Thyroid gland (tissue), 4 donors: ENCODE measurements at regions not wholly inside any gene's neighbourhood (a gene's known extent, or its start where the extent isn't known, plus 50 kb on each side); places are given as distances from the start of the nearest gene placed in this dataset.

Source experiments
- DNase-seq, 2 donors: peaks; one replicate each; pipeline ENCODE4 v3.0.0-alpha.2; 2019
- H3K27ac ChIP-seq, 3 donors: fragments of 200-600 bp; sonication (generic); 1 replicate in 2 of 3; 2 replicates in 1 of 3; pipeline ENCODE4 v1.5.1; 2016 to 2019; ENCODE audit warnings: mild to moderate bottlenecking in 1 of 3, moderate library complexity in 1 of 3
- H3K27me3 ChIP-seq: fragments of 200-600 bp; sonication (generic); one replicate; pipeline ENCODE4 v1.5.1; 2019
- H3K36me3 ChIP-seq, 2 donors: fragments of 200-600 bp; sonication (generic); one replicate each; pipeline ENCODE4 v1.5.1; 2016 to 2019
- H3K4me1 ChIP-seq, 2 donors: fragments of 200-600 bp; sonication (generic); one replicate each; pipeline ENCODE4 v1.5.1; 2017 to 2019
- H3K4me3 ChIP-seq, 3 donors: fragments of 200-600 bp; sonication (generic); replicated peaks in 1 of 3; 1 replicate in 2 of 3; 2 replicates in 1 of 3; pipeline ENCODE4 v1.5.1; 2016; ENCODE audit warnings: mild to moderate bottlenecking in 1 of 3
- H3K9me3 ChIP-seq: fragments of 200-600 bp; sonication (generic); one replicate; pipeline ENCODE4 v1.5.1; 2017
- POLR2A ChIP-seq, 2 donors: fragments of 450-650 bp; IDR thresholded peaks; one replicate each; pipeline ENCODE4 v1.6.1; 2017; ENCODE audit warnings: antibody characterized with exemption in 2 of 2, mild to moderate bottlenecking in 2 of 2, moderate library complexity in 1 of 2
- WGBS, 2 donors: methylation state at CpG; one replicate each; pipeline ENCODE4 v1.1.5; 2017; 5-methylcytosine and 5-hydroxymethylcytosine counted together
- intact Hi-C: fragments of 100-400 bp; cut with DNase I; formaldehyde crosslinking; loops from one replicate; pipeline ENCODE4 v1.15.1; 2023
- TF ChIP-seq, protein P1 (sequence below), 6 experiments: fragments of 200-600 bp in 3 of 6; fragments of 450-650 bp in 3 of 6; sonication (generic) in 3 of 6; IDR thresholded peaks; one replicate each; pipeline ENCODE4 v1.5.1; 2016 to 2019; ENCODE audit warnings: antibody characterized with exemption in 6 of 6, mild to moderate bottlenecking in 2 of 6, inconsistent platforms in 1 of 6, moderate library complexity in 1 of 6

DNA sequence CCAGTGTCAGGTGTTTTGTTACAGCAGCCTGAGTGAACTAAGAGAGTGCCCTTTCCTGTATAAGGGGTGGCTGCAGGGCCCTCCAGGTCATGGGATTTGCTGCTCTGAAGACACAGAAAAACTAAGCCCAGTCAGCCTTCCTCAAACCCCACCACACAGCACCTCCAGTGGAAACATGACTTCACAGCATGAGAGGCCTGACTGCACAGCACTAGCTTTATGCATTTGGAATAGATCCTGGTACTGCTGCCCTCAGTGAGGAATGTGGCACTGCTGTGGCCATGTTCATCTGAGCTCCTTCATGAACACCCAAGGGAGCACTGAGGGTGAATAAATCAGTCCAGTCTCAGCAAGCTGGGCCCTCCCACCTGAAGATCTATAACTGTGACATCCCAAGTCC is 296.1 kb upstream of the FOXQ1 start:
- Histone ChIP-seq H3K4me1 (no peaks in the 10 kb centered on the region), H3K27ac (no peak overlapping the region), H3K4me3 (no peak overlapping the region), H3K9me3 (no peaks in the 10 kb centered on the region), H3K27me3 (no peaks in the 10 kb centered on the region), H3K36me3 (no peaks in the 10 kb centered on the region)
- TF ChIP-seq, protein P1, sequence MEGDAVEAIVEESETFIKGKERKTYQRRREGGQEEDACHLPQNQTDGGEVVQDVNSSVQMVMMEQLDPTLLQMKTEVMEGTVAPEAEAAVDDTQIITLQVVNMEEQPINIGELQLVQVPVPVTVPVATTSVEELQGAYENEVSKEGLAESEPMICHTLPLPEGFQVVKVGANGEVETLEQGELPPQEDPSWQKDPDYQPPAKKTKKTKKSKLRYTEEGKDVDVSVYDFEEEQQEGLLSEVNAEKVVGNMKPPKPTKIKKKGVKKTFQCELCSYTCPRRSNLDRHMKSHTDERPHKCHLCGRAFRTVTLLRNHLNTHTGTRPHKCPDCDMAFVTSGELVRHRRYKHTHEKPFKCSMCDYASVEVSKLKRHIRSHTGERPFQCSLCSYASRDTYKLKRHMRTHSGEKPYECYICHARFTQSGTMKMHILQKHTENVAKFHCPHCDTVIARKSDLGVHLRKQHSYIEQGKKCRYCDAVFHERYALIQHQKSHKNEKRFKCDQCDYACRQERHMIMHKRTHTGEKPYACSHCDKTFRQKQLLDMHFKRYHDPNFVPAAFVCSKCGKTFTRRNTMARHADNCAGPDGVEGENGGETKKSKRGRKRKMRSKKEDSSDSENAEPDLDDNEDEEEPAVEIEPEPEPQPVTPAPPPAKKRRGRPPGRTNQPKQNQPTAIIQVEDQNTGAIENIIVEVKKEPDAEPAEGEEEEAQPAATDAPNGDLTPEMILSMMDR (IDR thresholded peaks at IDR 0.05) = peak in 2 of 6 experiments; percentile 4 to 15
- no peak for TF ChIP-seq POLR2A (IDR thresholded peaks at IDR 0.05)
- DNase-seq = peak; percentile 14 to 37
- intact Hi-C loops = no loop called here

DNA sequence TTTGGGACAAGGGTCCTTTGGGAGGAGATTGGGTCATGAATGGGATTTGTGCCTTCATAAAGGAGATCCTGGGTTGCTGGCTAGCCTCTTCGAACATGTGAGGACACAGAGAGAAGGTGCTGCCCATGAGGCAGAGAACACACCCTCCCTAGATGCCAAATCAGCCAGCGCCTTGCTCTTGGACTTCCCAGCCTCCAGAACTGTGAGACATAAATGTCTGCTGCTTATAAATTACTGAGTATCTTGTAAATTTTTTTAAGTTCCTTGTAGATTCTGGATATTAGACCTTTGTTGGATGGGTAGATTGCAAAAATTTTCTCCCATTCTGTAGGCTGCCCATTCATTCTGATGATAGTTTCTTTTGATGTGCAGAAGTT is 297.5 kb upstream of the FOXQ1 start:
- Histone ChIP-seq H3K27me3 (no peaks in the 10 kb centered on the region), H3K9me3 (no peaks in the 10 kb centered on the region), H3K27ac (no peak overlapping the region), H3K4me3 (no peak overlapping the region), H3K4me1 (no peaks in the 10 kb centered on the region), H3K36me3 (no peaks in the 10 kb centered on the region)
- no peak for DNase-seq
- intact Hi-C loops = no loop called here
- WGBS, 2 donors = 48 to 68% methylated on average over 2 of the region's 2 CpGs
- no peak for TF ChIP-seq POLR2A (IDR thresholded peaks at IDR 0.05)
- TF ChIP-seq, protein P1 (IDR thresholded peaks at IDR 0.05) = no peak

DNA sequence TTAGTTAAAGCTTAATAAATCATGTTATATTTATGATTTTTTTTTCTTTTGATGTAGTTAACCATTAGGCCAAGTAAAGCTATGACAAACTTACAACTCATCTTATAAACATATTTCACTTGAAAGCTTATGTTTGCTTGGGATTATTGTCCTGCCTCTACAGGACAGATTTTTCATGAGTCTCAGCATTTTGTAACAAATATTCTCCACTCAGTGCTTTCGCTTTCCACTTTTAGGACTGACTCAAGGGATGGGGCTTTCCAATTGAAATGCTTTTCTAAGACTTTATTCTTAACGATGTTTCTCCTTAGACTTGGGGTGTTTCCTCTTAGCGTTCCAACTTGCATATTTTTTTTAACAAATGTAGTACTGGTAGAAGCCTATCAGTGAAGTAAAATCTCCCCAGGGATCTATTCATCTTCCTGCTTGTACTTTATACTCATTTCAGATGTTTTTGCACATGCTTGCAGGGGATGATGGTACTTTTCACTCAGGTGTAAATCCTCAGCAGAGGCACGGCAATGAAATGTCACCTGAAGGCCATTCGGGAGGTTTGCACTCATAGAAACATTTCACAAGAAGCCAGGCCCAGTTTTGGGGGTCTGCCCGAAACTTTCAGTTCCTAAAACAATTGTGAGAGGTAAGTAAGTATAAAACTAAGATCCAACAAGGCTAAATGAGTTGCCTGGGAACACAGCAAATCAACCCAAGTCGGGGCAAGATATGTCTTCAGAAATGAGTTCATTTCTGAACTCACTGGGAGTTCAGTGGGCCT is 298.1 kb upstream of the FOXQ1 start:
- no peak overlapping the region for H3K4me3 ChIP-seq
- no peaks in the 10 kb centered on the region for H3K27me3 ChIP-seq
- 78 to 93% methylated on average over 7 of the region's 7 CpGs for WGBS, 2 donors
- H3K4me1 ChIP-seq = no peaks in the 10 kb centered on the region
- no peaks in the 10 kb centered on the region for H3K36me3 ChIP-seq
- H3K27ac ChIP-seq = no peak overlapping the region
- H3K9me3 ChIP-seq = no peaks in the 10 kb centered on the region
- TF ChIP-seq, protein P1 (IDR thresholded peaks at IDR 0.05) = no peak
- no peak for TF ChIP-seq POLR2A (IDR thresholded peaks at IDR 0.05)
- no peak for DNase-seq
- intact Hi-C loops = no loop called here

DNA sequence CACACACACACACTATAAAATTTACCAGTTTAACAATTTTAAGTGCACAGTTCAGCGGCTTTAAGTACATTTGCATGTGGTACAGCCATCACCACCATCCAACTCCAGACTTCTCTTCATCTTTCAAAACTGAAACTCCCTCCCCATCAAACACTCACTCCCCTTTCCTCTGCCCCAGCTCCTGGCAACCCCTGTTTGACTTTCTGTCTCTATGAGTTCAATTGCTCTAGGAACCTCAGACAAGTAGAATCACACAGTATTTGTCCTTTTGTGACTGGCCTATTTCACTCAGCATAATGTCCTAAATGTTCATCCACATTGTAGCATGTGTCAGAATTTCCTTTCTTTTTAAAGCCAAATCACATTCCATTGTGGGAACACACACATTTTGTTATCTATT is 302.8 kb upstream of the FOXQ1 start:
- no peak overlapping the region for H3K4me3 ChIP-seq
- no peaks in the 10 kb centered on the region for H3K27me3 ChIP-seq
- no peaks in the 10 kb centered on the region for H3K36me3 ChIP-seq
- 88 to 94% methylated on average over 1 of the region's 1 CpG for WGBS, 2 donors
- no peak for TF ChIP-seq POLR2A (IDR thresholded peaks at IDR 0.05)
- TF ChIP-seq, protein P1 (IDR thresholded peaks at IDR 0.05) = no peak
- no peak overlapping the region for H3K27ac ChIP-seq
- intact Hi-C loops = no loop called here
- no peaks in the 10 kb centered on the region for H3K4me1 ChIP-seq
- H3K9me3 ChIP-seq = no peaks in the 10 kb centered on the region
- DNase-seq = no peak

DNA sequence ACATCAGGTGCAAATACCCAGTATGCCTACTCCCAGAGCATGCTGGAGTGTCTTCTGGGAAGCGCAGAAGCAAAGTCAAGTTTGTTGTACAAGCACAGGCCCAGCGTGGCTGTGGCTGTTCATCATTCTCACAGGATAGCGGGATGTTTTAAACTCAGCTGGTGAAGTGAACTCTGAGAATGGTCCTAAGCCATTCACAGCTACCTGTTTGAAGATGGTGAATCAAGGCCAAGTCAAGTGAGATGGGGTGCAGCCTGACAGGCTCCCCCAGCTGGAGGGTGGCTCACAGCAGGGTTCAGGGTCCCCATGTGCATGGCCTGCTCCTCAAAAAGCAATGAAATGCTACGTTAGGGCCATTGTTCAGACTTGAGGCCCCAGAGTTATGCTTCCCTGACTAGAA is 304.7 kb upstream of the FOXQ1 start:
- no peaks in the 10 kb centered on the region for H3K36me3 ChIP-seq
- no peak for DNase-seq
- intact Hi-C loops = no loop called here
- H3K27ac ChIP-seq = no peak overlapping the region
- H3K4me1 ChIP-seq = no peaks in the 10 kb centered on the region
- TF ChIP-seq POLR2A (IDR thresholded peaks at IDR 0.05) = no peak
- TF ChIP-seq, protein P1 (IDR thresholded peaks at IDR 0.05) = no peak
- 88 to 92% methylated on average over 4 of the region's 4 CpGs for WGBS, 2 donors
- H3K4me3 ChIP-seq = no peak overlapping the region
- H3K9me3 ChIP-seq = no peaks in the 10 kb centered on the region
- no peaks in the 10 kb centered on the region for H3K27me3 ChIP-seq
